ENCODE measurements at regions not wholly inside any gene's neighbourhood (a gene's known extent, or its start where the extent isn't known, plus 50 kb on each side); places are given as distances from the start of the nearest gene placed in this dataset.

DNA sequence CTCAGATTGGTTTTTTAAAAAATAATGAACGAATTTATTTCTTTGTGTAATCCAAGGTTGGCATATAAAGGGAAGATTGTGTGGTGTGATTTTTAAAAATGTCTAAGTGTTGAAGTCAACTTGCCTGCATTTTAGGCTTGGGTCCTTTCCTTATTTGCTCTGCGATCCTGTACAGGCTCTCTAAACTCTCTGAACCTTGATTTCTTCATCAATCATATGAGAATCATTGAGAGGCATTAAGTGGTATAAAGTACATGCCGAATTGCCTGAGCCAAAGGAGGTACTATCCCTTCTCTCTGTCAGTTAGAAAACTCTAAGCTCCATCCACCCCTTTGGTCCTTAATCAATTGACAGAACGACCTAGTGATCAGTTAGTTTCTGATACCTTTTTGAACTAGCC lies 440.4 kb upstream of the MEX3C start:
- POLR2A ChIA-PET = no interaction called here
- Histone ChIP-seq H3K4me1 (ENCODE audit: control insufficient read depth in 2 of 2, insufficient read depth in 2 of 2, low read length in 2 of 2) (no peaks in the 10 kb centered on the region), H3K27me3 (ENCODE audit: control insufficient read depth in 2 of 2, insufficient read depth in 2 of 2, low read length in 2 of 2) (no peaks in the 10 kb centered on the region), H3K9me3 (ENCODE audit: control insufficient read depth in 2 of 3, low read length in 3 of 3) (no peaks in the 10 kb centered on the region), H3K27ac (ENCODE audit: low read depth, low read length) (no peak overlapping the region), H3K36me3 (ENCODE audit: control insufficient read depth in 2 of 3, insufficient read depth in 3 of 3, low read length in 3 of 3) (no peaks in the 10 kb centered on the region), H3K4me3 (ENCODE audit: low read length) (no peak overlapping the region)
- DNase-seq (no peak), ATAC-seq (no peak)
- Mint-ChIP-seq H3K4me1 (no peaks in the 10 kb centered on the region), H3K27ac (no peak overlapping the region), H3K36me3 (no peaks in the 10 kb centered on the region), H3K4me3 (no peak overlapping the region), H3K27me3 (peaks cover 0 to 20% (median 6%) of the 10 kb centered on the region in 5 donors), H3K9me3 (peaks cover 0 to 22% (median 12%) of the 10 kb centered on the region in 11 donors)
- CTCF ChIA-PET = no interaction called here
- intact Hi-C loops (cut with micrococcal nuclease) = no loop called here

DNA sequence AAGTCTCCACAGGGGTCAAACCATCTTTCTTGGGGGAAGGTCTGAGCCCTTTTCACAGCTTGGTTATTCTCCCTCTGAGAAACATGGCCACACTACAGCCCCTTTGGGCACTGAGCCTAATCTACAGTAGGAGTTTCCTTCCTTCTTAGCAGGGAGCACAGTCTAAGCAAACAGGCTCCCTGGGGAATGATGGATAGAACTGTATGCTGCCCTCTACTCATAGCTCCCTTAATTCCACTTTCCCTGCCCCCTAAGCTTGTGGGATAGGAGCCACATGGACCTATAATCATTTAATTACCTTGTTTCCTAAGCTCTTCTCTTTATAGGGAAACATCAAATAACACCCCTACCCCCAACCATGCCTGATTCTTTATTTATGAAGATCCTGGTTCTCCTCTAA lies 442.1 kb upstream of the MEX3C start:
- ATAC-seq (no peak), DNase-seq (no peak)
- Mint-ChIP-seq H3K27me3 (peaks cover 0 to 24% (median 11%) of the 10 kb centered on the region in 5 donors), H3K4me1 (no peaks in the 10 kb centered on the region), H3K9me3 (peaks cover 0 to 22% (median 10%) of the 10 kb centered on the region in 11 donors), H3K27ac (no peak overlapping the region), H3K36me3 (no peaks in the 10 kb centered on the region), H3K4me3 (no peak overlapping the region)
- H3K9me3 ChIP-seq (ENCODE audit: control insufficient read depth in 2 of 3, low read length in 3 of 3) = no peaks in the 10 kb centered on the region
- no peaks in the 10 kb centered on the region for H3K36me3 ChIP-seq (ENCODE audit: control insufficient read depth in 2 of 3, insufficient read depth in 3 of 3, low read length in 3 of 3)
- H3K4me3 ChIP-seq (ENCODE audit: low read length) = no peak overlapping the region
- H3K27me3 ChIP-seq (ENCODE audit: control insufficient read depth in 2 of 2, insufficient read depth in 2 of 2, low read length in 2 of 2) = no peaks in the 10 kb centered on the region
- ChIA-PET POLR2A (no interaction called here), CTCF (no interaction called here)
- H3K4me1 ChIP-seq (ENCODE audit: control insufficient read depth in 2 of 2, insufficient read depth in 2 of 2, low read length in 2 of 2) = no peaks in the 10 kb centered on the region
- no peak overlapping the region for H3K27ac ChIP-seq (ENCODE audit: low read depth, low read length)
- intact Hi-C loops (cut with micrococcal nuclease) = no loop called here

- Histone ChIP-seq H3K27me3 (ENCODE audit: control insufficient read depth in 2 of 2, insufficient read depth in 2 of 2, low read length in 2 of 2) (no peaks in the 10 kb centered on the region), H3K36me3 (ENCODE audit: control insufficient read depth in 2 of 3, insufficient read depth in 3 of 3, low read length in 3 of 3) (no peaks in the 10 kb centered on the region), H3K27ac (ENCODE audit: low read depth, low read length) (no peak overlapping the region), H3K4me3 (ENCODE audit: low read length) (no peak overlapping the region), H3K9me3 (ENCODE audit: control insufficient read depth in 2 of 3, low read length in 3 of 3) (no peaks in the 10 kb centered on the region), H3K4me1 (ENCODE audit: control insufficient read depth in 2 of 2, insufficient read depth in 2 of 2, low read length in 2 of 2) (no peaks in the 10 kb centered on the region)
- Mint-ChIP-seq H3K27me3 (peaks cover 0 to 24% (median 11%) of the 10 kb centered on the region in 5 donors), H3K27ac (no peak overlapping the region), H3K9me3 (peaks cover 0 to 7% (median 0%) of the 10 kb centered on the region in 11 donors), H3K36me3 (no peaks in the 10 kb centered on the region), H3K4me3 (no peak overlapping the region), H3K4me1 (no peaks in the 10 kb centered on the region)
- intact Hi-C loops (cut with micrococcal nuclease) = no loop called here
- CTCF ChIA-PET = no interaction called here
- no peak for ATAC-seq
- POLR2A ChIA-PET = no interaction called here
- DNase-seq = no peak
Observed at GRCh38 chr18:51643483-51643882, 446.0 kb upstream of the MEX3C start.

GRCh38 chr18:51645607-51646006 lies 448.1 kb upstream of the MEX3C start:
- no peak overlapping the region for H3K4me3 ChIP-seq (ENCODE audit: low read length)
- Mint-ChIP-seq H3K4me1 (no peaks in the 10 kb centered on the region), H3K27ac (no peak overlapping the region), H3K4me3 (no peak overlapping the region), H3K27me3 (peaks cover 0 to 18% (median 9%) of the 10 kb centered on the region in 5 donors), H3K36me3 (no peaks in the 10 kb centered on the region), H3K9me3 (peaks cover 0 to 3% (median 0%) of the 10 kb centered on the region in 11 donors)
- DNase-seq (no peak), ATAC-seq (no peak)
- no peaks in the 10 kb centered on the region for H3K4me1 ChIP-seq (ENCODE audit: control insufficient read depth in 2 of 2, insufficient read depth in 2 of 2, low read length in 2 of 2)
- intact Hi-C loops (cut with micrococcal nuclease) = no loop called here
- no peaks in the 10 kb centered on the region for H3K27me3 ChIP-seq (ENCODE audit: control insufficient read depth in 2 of 2, insufficient read depth in 2 of 2, low read length in 2 of 2)
- H3K9me3 ChIP-seq (ENCODE audit: control insufficient read depth in 2 of 3, low read length in 3 of 3) = no peaks in the 10 kb centered on the region
- no peaks in the 10 kb centered on the region for H3K36me3 ChIP-seq (ENCODE audit: control insufficient read depth in 2 of 3, insufficient read depth in 3 of 3, low read length in 3 of 3)
- CTCF ChIA-PET = no interaction called here
- POLR2A ChIA-PET = no interaction called here
- no peak overlapping the region for H3K27ac ChIP-seq (ENCODE audit: low read depth, low read length)

DNA sequence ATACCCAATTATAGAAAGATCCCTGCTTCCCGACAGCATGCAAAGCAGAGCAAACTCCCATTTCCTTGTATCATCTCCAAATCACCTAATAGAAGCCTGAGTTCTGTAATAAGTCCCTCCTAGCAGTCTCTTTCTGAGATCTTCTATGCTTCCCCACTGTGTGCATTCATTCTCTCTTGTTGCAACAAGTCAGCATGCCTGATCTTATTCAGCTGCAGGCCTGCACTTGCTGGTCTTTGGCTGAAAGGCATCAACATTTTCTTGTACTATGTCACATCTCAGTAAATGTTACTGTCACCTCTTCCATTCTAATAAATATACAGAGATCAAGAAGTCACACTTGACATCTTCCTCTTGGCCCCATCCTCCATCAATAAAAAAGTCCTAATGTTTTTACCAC lies 449.9 kb upstream of the MEX3C start:
- Histone ChIP-seq H3K36me3 (ENCODE audit: control insufficient read depth in 2 of 3, insufficient read depth in 3 of 3, low read length in 3 of 3) (no peaks in the 10 kb centered on the region), H3K27me3 (ENCODE audit: control insufficient read depth in 2 of 2, insufficient read depth in 2 of 2, low read length in 2 of 2) (no peaks in the 10 kb centered on the region), H3K4me1 (ENCODE audit: control insufficient read depth in 2 of 2, insufficient read depth in 2 of 2, low read length in 2 of 2) (no peaks in the 10 kb centered on the region), H3K9me3 (ENCODE audit: control insufficient read depth in 2 of 3, low read length in 3 of 3) (no peaks in the 10 kb centered on the region), H3K27ac (ENCODE audit: low read depth, low read length) (no peak overlapping the region), H3K4me3 (ENCODE audit: low read length) (no peak overlapping the region)
- ATAC-seq (no peak), DNase-seq (no peak)
- no peaks in the 10 kb centered on the region for H3K4me1 Mint-ChIP-seq
- ChIA-PET POLR2A (no interaction called here), CTCF (no interaction called here)
- H3K9me3 Mint-ChIP-seq = peaks cover 0 to 3% (median 0%) of the 10 kb centered on the region in 11 donors
- H3K27ac Mint-ChIP-seq = no peak overlapping the region
- intact Hi-C loops (cut with micrococcal nuclease) = no loop called here
- H3K27me3 Mint-ChIP-seq = peaks cover 0 to 17% (median 11%) of the 10 kb centered on the region in 5 donors
- no peak overlapping the region for H3K4me3 Mint-ChIP-seq
- H3K36me3 Mint-ChIP-seq = no peaks in the 10 kb centered on the region

GRCh38 chr18:51647942-51648341 lies 450.5 kb upstream of the MEX3C start:
- no peaks in the 10 kb centered on the region for H3K4me1 Mint-ChIP-seq
- no peak for DNase-seq
- CTCF ChIA-PET = no interaction called here
- intact Hi-C loops (cut with micrococcal nuclease) = no loop called here
- Histone ChIP-seq H3K36me3 (ENCODE audit: control insufficient read depth in 2 of 3, insufficient read depth in 3 of 3, low read length in 3 of 3) (no peaks in the 10 kb centered on the region), H3K4me1 (ENCODE audit: control insufficient read depth in 2 of 2, insufficient read depth in 2 of 2, low read length in 2 of 2) (no peaks in the 10 kb centered on the region), H3K4me3 (ENCODE audit: low read length) (no peak overlapping the region), H3K27me3 (ENCODE audit: control insufficient read depth in 2 of 2, insufficient read depth in 2 of 2, low read length in 2 of 2) (no peaks in the 10 kb centered on the region), H3K9me3 (ENCODE audit: control insufficient read depth in 2 of 3, low read length in 3 of 3) (no peaks in the 10 kb centered on the region), H3K27ac (ENCODE audit: low read depth, low read length) (no peak overlapping the region)
- peaks cover 0 to 3% (median 0%) of the 10 kb centered on the region in 11 donors for H3K9me3 Mint-ChIP-seq
- POLR2A ChIA-PET = no interaction called here
- no peak overlapping the region for H3K4me3 Mint-ChIP-seq
- no peak overlapping the region for H3K27ac Mint-ChIP-seq
- no peak for ATAC-seq
- H3K36me3 Mint-ChIP-seq = no peaks in the 10 kb centered on the region
- peaks cover 0 to 17% (median 11%) of the 10 kb centered on the region in 5 donors for H3K27me3 Mint-ChIP-seq

GRCh38 chr18:51649796-51650195 lies 452.3 kb upstream of the MEX3C start:
- DNase-seq (no peak), ATAC-seq (no peak)
- Mint-ChIP-seq H3K27ac (no peak overlapping the region), H3K4me1 (no peaks in the 10 kb centered on the region), H3K9me3 (peaks cover 0 to 1% (median 0%) of the 10 kb centered on the region in 11 donors), H3K27me3 (peaks cover 0 to 20% (median 15%) of the 10 kb centered on the region in 5 donors), H3K36me3 (no peaks in the 10 kb centered on the region), H3K4me3 (no peak overlapping the region)
- Histone ChIP-seq H3K27me3 (ENCODE audit: control insufficient read depth in 2 of 2, insufficient read depth in 2 of 2, low read length in 2 of 2) (no peaks in the 10 kb centered on the region), H3K27ac (ENCODE audit: low read depth, low read length) (no peak overlapping the region), H3K4me3 (ENCODE audit: low read length) (no peak overlapping the region), H3K36me3 (ENCODE audit: control insufficient read depth in 2 of 3, insufficient read depth in 3 of 3, low read length in 3 of 3) (no peaks in the 10 kb centered on the region), H3K4me1 (ENCODE audit: control insufficient read depth in 2 of 2, insufficient read depth in 2 of 2, low read length in 2 of 2) (no peaks in the 10 kb centered on the region), H3K9me3 (ENCODE audit: control insufficient read depth in 2 of 3, low read length in 3 of 3) (no peaks in the 10 kb centered on the region)
- POLR2A ChIA-PET = no interaction called here
- CTCF ChIA-PET = no interaction called here
- intact Hi-C loops (cut with micrococcal nuclease) = no loop called here
